Uterus (tissue), 2 donors: ENCODE measurements at regions not wholly inside any gene's neighbourhood (a gene's known extent, or its start where the extent isn't known, plus 50 kb on each side); places are given as distances from the start of the nearest gene placed in this dataset.

ENCODE experiments used
- CTCF ChIP-seq, 4 experiments: fragments of 200-600 bp in 2 of 4; fragments of 450-650 bp in 2 of 4; sonication (generic) in 2 of 4; IDR thresholded peaks; one replicate each; pipeline ENCODE4 v1.5.1; 2016 to 2019; ENCODE audit warnings: antibody characterized with exemption in 4 of 4, mild to moderate bottlenecking in 2 of 4, moderate library complexity in 1 of 4
- POLR2A ChIP-seq, 2 donors: fragments of 450-650 bp; IDR thresholded peaks; one replicate each; pipeline ENCODE4 v1.6.1; 2016; ENCODE audit warnings: antibody characterized with exemption in 2 of 2, mild to moderate bottlenecking in 1 of 2, moderate library complexity in 1 of 2

GRCh38 chr4:177841258-177841657 is 399.0 kb upstream of the AGA start:
- TF ChIP-seq CTCF (IDR thresholded peaks at IDR 0.05) (no peak), POLR2A (IDR thresholded peaks at IDR 0.05) (no peak)
